Anterior cingulate cortex (tissue), 58 donors: ENCODE measurements at regions not wholly inside any gene's neighbourhood (a gene's known extent, or its start where the extent isn't known, plus 50 kb on each side); places are given as distances from the start of the nearest gene placed in this dataset.
"Not testable (repeated sequence)": the region's sequence is repeated elsewhere in the genome, so short reads cannot be mapped to it uniquely, and the experiment has no call there.

Source experiments
- DNase-seq, 58 donors: peaks; one replicate each; lab custom pipeline; 2025; lab: John Stamatoyannopoulos, UW

GRCh38 chr13:91247768-91248167, 99.7 kb upstream of the MIR17HG start:
- no peak for DNase-seq

- DNase-seq: no peak
These were observed 99.2 kb upstream of the MIR17HG start for GRCh38 chr13:91248249-91248648.

- DNase-seq: no peak
These were observed 98.1 kb upstream of the MIR17HG start for GRCh38 chr13:91249370-91249769.

DNA sequence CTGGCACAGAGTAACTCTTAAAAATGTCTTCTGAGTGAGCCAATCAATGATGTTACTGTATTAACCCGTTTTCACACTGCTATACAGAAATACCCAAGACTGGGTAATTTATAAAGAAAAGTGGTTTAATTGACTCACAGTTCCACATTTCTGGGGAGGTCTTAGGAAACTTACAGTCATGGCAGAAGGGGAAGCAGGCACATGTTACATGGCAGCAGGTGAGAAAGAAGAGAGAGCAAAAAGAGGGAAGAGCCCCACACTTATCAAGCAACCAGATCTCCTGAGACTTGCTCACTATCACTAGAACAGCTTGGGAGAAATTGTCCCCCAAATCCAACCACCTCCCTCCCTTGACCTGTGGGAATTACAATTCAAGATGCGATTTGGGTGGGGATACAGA, 97.6 kb upstream of the MIR17HG start:
- no peak for DNase-seq

DNA sequence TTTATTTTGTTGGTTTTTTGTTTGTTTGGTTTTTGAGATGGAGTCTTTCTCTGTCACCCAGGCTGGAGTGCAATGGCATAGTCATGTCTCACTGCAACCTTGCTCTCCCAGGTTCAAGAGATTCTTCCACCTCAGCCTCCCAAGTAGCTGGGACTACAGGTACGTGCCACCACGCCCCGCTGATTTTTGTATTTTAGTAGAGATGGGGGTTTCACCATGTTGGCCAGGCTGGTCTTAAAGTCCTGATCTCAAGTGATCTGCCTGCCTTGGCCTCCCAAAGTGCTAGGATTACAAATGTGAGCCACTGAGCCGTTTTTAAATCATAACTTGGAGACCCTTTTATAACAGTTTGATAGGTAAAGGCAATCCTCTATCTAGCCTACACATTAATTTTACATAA, 95.9 kb upstream of the MIR17HG start:
- not testable (repeated sequence) for DNase-seq

GRCh38 chr13:91264484-91264883, 83.0 kb upstream of the MIR17HG start:
- no peak for DNase-seq

GRCh38 chr13:91269237-91269636, 78.2 kb upstream of the MIR17HG start:
- DNase-seq: no peak

GRCh38 chr13:91270031-91270430, 77.5 kb upstream of the MIR17HG start:
- DNase-seq: no peak

GRCh38 chr13:91272235-91272777, 75.2 kb upstream of the MIR17HG start:
- DNase-seq: no peak

GRCh38 chr13:91273675-91274074, 73.8 kb upstream of the MIR17HG start:
- DNase-seq: no peak

GRCh38 chr13:91277013-91277676, 70.3 kb upstream of the MIR17HG start:
- no peak for DNase-seq

GRCh38 chr13:91278291-91278690, 69.2 kb upstream of the MIR17HG start:
- DNase-seq: no peak

GRCh38 chr13:91278888-91279287, 68.6 kb upstream of the MIR17HG start:
- DNase-seq: no peak

DNA sequence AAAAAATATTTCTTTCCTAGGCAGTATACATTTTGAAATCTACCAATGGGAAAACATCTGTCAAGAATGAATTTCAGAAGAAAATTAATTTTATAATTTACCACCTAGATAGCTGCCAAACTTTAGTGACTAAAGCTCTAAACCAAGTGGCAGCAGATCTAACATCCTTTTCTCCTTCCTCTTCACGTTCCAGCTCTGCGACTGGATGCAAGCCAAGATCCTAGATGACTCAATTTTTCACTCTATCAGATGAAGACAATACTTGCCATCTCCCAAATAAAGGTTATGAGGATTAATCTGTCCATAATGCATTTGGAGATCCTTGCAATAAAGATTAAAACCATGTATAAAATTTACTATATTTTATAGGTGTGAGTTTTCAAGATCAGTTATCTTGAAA, 66.7 kb upstream of the MIR17HG start:
- DNase-seq: no peak

DNA sequence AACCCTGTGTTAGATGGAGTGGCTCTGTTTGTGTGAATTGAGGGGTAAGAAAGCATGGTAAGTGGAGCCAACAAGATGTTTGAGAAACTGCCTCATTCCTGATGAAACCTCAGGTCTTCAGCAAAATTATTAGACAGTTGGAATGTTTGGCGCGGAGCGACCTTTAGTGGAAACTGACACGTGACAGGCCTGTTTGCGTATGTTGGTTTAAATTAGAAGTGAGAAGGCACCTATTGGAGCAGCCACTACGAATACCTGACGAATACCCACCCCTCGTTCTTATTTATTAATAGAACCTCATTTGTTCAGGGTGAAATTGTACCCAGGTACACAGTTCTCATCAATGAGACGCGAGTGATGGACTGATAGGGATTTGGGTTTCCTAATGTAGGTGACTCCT, 63.2 kb upstream of the MIR17HG start:
- DNase-seq: no peak

DNA sequence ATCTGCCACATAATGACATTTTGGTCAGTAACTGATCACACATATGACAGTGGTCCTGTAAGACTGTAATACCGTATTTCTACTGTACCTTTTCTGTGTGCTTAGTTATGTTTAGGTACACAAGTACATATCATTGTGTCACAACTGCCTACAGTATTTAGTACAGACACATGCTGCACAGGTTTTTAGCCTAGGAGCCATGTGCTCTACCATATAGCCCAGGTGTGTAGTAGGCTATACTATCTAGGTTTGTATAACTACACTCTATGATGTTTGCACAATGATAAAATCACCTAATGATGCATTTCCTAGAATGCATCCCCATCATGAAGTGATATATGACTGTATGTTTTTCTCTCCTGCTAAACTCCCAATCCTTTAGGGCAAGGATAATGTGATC, 61.2 kb upstream of the MIR17HG start:
- DNase-seq: no peak

DNA sequence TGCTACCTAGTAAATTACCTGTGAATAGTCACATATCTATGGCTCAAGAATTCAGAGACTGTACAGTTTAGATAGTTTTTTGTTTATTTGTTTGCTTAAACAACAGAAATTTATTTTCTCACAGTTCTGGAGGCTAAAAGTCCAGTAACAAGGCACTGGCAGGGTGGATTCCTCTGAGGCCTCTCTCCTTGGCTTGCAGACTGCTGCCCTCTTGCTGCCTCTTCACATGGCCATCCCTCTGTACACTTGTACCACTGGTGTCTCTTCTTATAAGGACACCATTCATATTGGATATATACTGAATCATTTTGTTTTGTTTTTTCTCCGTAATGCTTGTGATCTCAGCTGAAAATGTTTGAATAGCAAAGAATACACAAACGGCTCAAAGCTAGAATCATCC, 56.4 kb upstream of the MIR17HG start:
- peak in 1 of 58 donors; percentile 1 for DNase-seq

- no peak for DNase-seq
These were observed 54.8 kb upstream of the MIR17HG start for GRCh38 chr13:91292630-91293221.

- no peak for DNase-seq
These were observed 51.6 kb upstream of the MIR17HG start for GRCh38 chr13:91295712-91296410.

DNA sequence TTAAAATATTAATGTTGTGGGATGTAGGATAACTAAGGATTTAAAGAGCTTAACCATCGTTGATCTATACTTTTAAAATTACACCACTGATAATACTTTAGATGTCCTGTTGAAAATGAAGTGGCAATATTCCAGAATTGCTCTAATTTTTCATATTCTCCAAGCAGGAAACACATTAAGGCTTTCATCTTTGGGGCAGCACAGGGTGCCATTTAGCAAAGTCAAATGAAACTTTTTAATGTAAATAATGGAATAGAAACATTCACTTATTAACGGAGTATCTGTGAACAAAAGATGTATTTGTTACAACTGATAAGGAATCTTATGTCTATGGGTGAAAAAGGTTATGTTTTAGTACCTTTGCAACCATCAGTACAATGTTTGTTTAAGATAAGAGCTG, 50.0 kb upstream of the MIR17HG start:
- DNase-seq: no peak
